ENCODE measurements at regions not wholly inside any gene's neighbourhood (a gene's known extent, or its start where the extent isn't known, plus 50 kb on each side); places are given as distances from the start of the nearest gene placed in this dataset.

DNA sequence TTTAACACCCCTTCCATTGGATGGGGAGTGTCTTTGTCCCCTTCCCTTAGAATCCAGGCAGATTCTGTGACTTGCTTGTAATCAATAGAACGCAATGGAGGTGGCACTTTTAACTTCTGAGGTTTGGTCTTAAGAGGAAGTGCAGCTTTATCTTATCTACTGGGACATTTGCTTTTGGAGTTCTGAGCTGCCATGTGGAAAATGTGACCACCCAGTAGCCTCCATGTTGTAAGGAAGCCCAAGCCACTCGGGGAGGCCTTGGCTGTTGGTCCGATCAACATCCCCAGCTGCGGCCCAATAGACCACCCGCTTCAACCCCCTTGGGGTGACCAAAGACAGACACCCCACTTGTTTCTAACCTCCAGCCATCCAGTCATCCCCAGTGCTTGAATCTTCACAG is 86.3 kb upstream of the FAM171A1 start:
- Histone ChIP-seq H3K79me2 (ENCODE audit: insufficient read depth, low read length) (no peaks in the 10 kb centered on the region), H3K4me2 (ENCODE audit: low read depth, low read length) (no peak overlapping the region), H4K20me1 (ENCODE audit: insufficient read depth, low read length) (no peaks in the 10 kb centered on the region), H3K9me3 (ENCODE audit: low read length) (no peaks in the 10 kb centered on the region), H3K9ac (ENCODE audit: insufficient read depth, low read depth, low read length) (no peak overlapping the region), H3K27ac (ENCODE audit: extremely low read length, insufficient read depth, low read length) (no peak overlapping the region), H3K27me3 (ENCODE audit: control insufficient read depth in 1 of 2, insufficient read depth in 2 of 2, low read length in 2 of 2) (no peaks in the 10 kb centered on the region), H3K4me1 (ENCODE audit: insufficient read depth, low read length) (no peaks in the 10 kb centered on the region), H3K4me3 (replicated peaks in 1 of 3; ENCODE audit: insufficient read depth in 1 of 3, low read depth in 2 of 3, low read length in 3 of 3) (no peak overlapping the region), H2AFZ (ENCODE audit: low read length) (no peak overlapping the region), H3K36me3 (replicated peaks in 1 of 2; ENCODE audit: control insufficient read depth in 1 of 2, insufficient read depth in 2 of 2, low read length in 2 of 2) (no peaks in the 10 kb centered on the region)
- no peak for FAIRE-seq
- TF ChIP-seq SKI (IDR thresholded peaks at IDR 0.05; ENCODE audit: partially characterized antibody) = no peak
- no peak for TF ChIP-seq ZBTB7B (CRISPR knock-in tag; IDR thresholded peaks at IDR 0.05)
- ChIA-PET CTCF (ENCODE audit: low intra/inter-chr PET ratio, low total read pairs) (no interaction called here), POLR2A (no interaction called here)
- in situ Hi-C loops (cut with HindIII; ENCODE audit: extremely low pct_ligation_motif_present, low pct_unique_long_range_greater_than_20kb) (no loop called here), intact Hi-C loops (cut with micrococcal nuclease; ENCODE audit: unreplicated experiment) (no loop called here)
- no TSS peak for BruUV-seq (replicated peaks)
- ATAC-seq = no peak
- 64% methylated on average over 4 of the region's 5 CpGs for WGBS (ENCODE audit: low lambda C conversion rate)
- DNase-seq (ENCODE audit: low spot score) = no peak

DNA sequence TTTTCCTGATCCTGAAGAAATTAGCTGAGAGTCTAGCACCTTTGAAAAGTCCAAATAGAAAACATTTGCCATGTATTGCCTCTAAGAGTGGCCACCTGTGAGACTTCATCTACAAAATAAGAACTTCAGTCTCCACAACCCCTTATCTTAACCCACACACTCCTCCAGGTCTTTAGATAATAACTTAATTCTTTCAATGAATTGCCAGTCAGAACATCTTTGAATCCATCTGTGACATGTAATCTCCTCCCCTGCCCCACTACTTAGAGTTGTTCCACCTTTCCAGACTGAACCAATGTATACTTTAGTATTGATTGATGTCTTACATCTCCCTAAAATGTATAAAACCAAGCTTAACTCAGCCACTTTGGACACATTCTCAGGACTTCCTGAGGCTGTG is 84.4 kb upstream of the FAM171A1 start:
- Histone ChIP-seq H3K27ac (ENCODE audit: extremely low read length, insufficient read depth, low read length) (no peak overlapping the region), H3K79me2 (ENCODE audit: insufficient read depth, low read length) (no peaks in the 10 kb centered on the region), H3K4me3 (replicated peaks in 1 of 3; ENCODE audit: insufficient read depth in 1 of 3, low read depth in 2 of 3, low read length in 3 of 3) (no peak overlapping the region), H3K36me3 (replicated peaks in 1 of 2; ENCODE audit: control insufficient read depth in 1 of 2, insufficient read depth in 2 of 2, low read length in 2 of 2) (no peaks in the 10 kb centered on the region), H3K9ac (ENCODE audit: insufficient read depth, low read depth, low read length) (no peak overlapping the region), H3K4me2 (ENCODE audit: low read depth, low read length) (no peak overlapping the region), H2AFZ (ENCODE audit: low read length) (no peak overlapping the region), H3K27me3 (ENCODE audit: control insufficient read depth in 1 of 2, insufficient read depth in 2 of 2, low read length in 2 of 2) (no peaks in the 10 kb centered on the region), H3K9me3 (ENCODE audit: low read length) (no peaks in the 10 kb centered on the region), H3K4me1 (ENCODE audit: insufficient read depth, low read length) (no peaks in the 10 kb centered on the region), H4K20me1 (ENCODE audit: insufficient read depth, low read length) (no peaks in the 10 kb centered on the region)
- ChIA-PET POLR2A (no interaction called here), CTCF (ENCODE audit: low intra/inter-chr PET ratio, low total read pairs) (no interaction called here)
- in situ Hi-C loops (cut with HindIII; ENCODE audit: extremely low pct_ligation_motif_present, low pct_unique_long_range_greater_than_20kb) = no loop called here
- no peak for FAIRE-seq
- intact Hi-C loops (cut with micrococcal nuclease; ENCODE audit: unreplicated experiment) = no loop called here
- no TSS peak for BruUV-seq (replicated peaks)
- no peak for ATAC-seq
- no peak for DNase-seq (ENCODE audit: low spot score)
- TF ChIP-seq, protein P1, sequence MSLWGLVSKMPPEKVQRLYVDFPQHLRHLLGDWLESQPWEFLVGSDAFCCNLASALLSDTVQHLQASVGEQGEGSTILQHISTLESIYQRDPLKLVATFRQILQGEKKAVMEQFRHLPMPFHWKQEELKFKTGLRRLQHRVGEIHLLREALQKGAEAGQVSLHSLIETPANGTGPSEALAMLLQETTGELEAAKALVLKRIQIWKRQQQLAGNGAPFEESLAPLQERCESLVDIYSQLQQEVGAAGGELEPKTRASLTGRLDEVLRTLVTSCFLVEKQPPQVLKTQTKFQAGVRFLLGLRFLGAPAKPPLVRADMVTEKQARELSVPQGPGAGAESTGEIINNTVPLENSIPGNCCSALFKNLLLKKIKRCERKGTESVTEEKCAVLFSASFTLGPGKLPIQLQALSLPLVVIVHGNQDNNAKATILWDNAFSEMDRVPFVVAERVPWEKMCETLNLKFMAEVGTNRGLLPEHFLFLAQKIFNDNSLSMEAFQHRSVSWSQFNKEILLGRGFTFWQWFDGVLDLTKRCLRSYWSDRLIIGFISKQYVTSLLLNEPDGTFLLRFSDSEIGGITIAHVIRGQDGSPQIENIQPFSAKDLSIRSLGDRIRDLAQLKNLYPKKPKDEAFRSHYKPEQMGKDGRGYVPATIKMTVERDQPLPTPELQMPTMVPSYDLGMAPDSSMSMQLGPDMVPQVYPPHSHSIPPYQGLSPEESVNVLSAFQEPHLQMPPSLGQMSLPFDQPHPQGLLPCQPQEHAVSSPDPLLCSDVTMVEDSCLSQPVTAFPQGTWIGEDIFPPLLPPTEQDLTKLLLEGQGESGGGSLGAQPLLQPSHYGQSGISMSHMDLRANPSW (CRISPR knock-in tag; IDR thresholded peaks at IDR 0.05; ENCODE audit: borderline replicate concordance) = no peak
- TF ChIP-seq ZNF441 (CRISPR knock-in tag; IDR thresholded peaks at IDR 0.05; ENCODE audit: borderline replicate concordance) (no peak), ZNF343 (CRISPR knock-in tag; IDR thresholded peaks at IDR 0.05) (no peak), CCDC6 (CRISPR knock-in tag; IDR thresholded peaks at IDR 0.05) (no peak), PLRG1 (conservative IDR thresholded peaks at IDR 0.05) (no peak), HOXA3 (CRISPR knock-in tag; IDR thresholded peaks at IDR 0.05) (no peak)
- TF ChIP-seq, protein P2, sequence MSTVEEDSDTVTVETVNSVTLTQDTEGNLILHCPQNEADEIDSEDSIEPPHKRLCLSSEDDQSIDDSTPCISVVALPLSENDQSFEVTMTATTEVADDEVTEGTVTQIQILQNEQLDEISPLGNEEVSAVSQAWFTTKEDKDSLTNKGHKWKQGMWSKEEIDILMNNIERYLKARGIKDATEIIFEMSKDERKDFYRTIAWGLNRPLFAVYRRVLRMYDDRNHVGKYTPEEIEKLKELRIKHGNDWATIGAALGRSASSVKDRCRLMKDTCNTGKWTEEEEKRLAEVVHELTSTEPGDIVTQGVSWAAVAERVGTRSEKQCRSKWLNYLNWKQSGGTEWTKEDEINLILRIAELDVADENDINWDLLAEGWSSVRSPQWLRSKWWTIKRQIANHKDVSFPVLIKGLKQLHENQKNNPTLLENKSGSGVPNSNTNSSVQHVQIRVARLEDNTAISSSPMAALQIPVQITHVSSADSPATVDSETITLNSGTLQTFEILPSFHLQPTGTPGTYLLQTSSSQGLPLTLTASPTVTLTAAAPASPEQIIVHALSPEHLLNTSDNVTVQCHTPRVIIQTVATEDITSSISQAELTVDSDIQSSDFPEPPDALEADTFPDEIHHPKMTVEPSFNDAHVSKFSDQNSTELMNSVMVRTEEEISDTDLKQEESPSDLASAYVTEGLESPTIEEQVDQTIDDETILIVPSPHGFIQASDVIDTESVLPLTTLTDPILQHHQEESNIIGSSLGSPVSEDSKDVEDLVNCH (CRISPR knock-in tag; IDR thresholded peaks at IDR 0.05) = no peak
- TF ChIP-seq, protein P3, sequence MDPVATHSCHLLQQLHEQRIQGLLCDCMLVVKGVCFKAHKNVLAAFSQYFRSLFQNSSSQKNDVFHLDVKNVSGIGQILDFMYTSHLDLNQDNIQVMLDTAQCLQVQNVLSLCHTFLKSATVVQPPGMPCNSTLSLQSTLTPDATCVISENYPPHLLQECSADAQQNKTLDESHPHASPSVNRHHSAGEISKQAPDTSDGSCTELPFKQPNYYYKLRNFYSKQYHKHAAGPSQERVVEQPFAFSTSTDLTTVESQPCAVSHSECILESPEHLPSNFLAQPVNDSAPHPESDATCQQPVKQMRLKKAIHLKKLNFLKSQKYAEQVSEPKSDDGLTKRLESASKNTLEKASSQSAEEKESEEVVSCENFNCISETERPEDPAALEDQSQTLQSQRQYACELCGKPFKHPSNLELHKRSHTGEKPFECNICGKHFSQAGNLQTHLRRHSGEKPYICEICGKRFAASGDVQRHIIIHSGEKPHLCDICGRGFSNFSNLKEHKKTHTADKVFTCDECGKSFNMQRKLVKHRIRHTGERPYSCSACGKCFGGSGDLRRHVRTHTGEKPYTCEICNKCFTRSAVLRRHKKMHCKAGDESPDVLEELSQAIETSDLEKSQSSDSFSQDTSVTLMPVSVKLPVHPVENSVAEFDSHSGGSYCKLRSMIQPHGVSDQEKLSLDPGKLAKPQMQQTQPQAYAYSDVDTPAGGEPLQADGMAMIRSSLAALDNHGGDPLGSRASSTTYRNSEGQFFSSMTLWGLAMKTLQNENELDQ (CRISPR knock-in tag; IDR thresholded peaks at IDR 0.05; ENCODE audit: borderline replicate concordance) = no peak
- TF ChIP-seq, protein P4, sequence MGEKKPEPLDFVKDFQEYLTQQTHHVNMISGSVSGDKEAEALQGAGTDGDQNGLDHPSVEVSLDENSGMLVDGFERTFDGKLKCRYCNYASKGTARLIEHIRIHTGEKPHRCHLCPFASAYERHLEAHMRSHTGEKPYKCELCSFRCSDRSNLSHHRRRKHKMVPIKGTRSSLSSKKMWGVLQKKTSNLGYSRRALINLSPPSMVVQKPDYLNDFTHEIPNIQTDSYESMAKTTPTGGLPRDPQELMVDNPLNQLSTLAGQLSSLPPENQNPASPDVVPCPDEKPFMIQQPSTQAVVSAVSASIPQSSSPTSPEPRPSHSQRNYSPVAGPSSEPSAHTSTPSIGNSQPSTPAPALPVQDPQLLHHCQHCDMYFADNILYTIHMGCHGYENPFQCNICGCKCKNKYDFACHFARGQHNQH (CRISPR knock-in tag; IDR thresholded peaks at IDR 0.05) = no peak
